ENCODE measurements at regions not wholly inside any gene's neighbourhood (a gene's known extent, or its start where the extent isn't known, plus 50 kb on each side); places are given as distances from the start of the nearest gene placed in this dataset.

- Mint-ChIP-seq H3K27me3 (ENCODE audit: low read depth) (peaks cover 1% of the 10 kb centered on the region), H3K36me3 (no peaks in the 10 kb centered on the region), H3K9me3 (no peaks in the 10 kb centered on the region), H3K27ac (peak overlapping the region; percentile 48), H3K4me3 (no peak overlapping the region), H3K4me1 (peaks cover 15% of the 10 kb centered on the region)
- DNase-seq (ENCODE audit: low spot score in 2 of 2, unreplicated experiment in 2 of 2), result no peak
- TF ChIP-seq CTCF (IDR thresholded peaks at IDR 0.05; ENCODE audit: unreplicated experiment), result no peak
These were observed 105.2 kb downstream of the FAS start for GRCh38 chr10:89095701-89096391.

GRCh38 chr10:89093728-89094127 lies 103.1 kb downstream of the FAS start:
- no peak overlapping the region for H3K4me3 Mint-ChIP-seq
- no peak for TF ChIP-seq CTCF (IDR thresholded peaks at IDR 0.05; ENCODE audit: unreplicated experiment)
- H3K27ac Mint-ChIP-seq, result no peak overlapping the region
- H3K27me3 Mint-ChIP-seq (ENCODE audit: low read depth), result no peaks in the 10 kb centered on the region
- H3K36me3 Mint-ChIP-seq, result no peaks in the 10 kb centered on the region
- peaks cover 15% of the 10 kb centered on the region for H3K4me1 Mint-ChIP-seq
- H3K9me3 Mint-ChIP-seq, result no peaks in the 10 kb centered on the region
- DNase-seq (ENCODE audit: low spot score in 2 of 2, unreplicated experiment in 2 of 2), result no peak

- H3K4me3 Mint-ChIP-seq, result no peak overlapping the region
These were observed 102.4 kb downstream of the FAS start for GRCh38 chr10:89092981-89093380.

GRCh38 chr10:89092439-89092838 lies 101.8 kb downstream of the FAS start:
- H3K4me1 Mint-ChIP-seq, result peaks cover 15% of the 10 kb centered on the region
- no peak overlapping the region for H3K4me3 Mint-ChIP-seq
- no peaks in the 10 kb centered on the region for H3K36me3 Mint-ChIP-seq
- no peak for TF ChIP-seq CTCF (IDR thresholded peaks at IDR 0.05; ENCODE audit: unreplicated experiment)
- no peak overlapping the region for H3K27ac Mint-ChIP-seq
- H3K9me3 Mint-ChIP-seq, result no peaks in the 10 kb centered on the region
- no peaks in the 10 kb centered on the region for H3K27me3 Mint-ChIP-seq (ENCODE audit: low read depth)
- DNase-seq (ENCODE audit: low spot score in 2 of 2, unreplicated experiment in 2 of 2), result no peak

More at GRCh38 chr10:89092981-89093380, 102.4 kb downstream of the FAS start:
- Mint-ChIP-seq H3K9me3 (no peaks in the 10 kb centered on the region), H3K27me3 (ENCODE audit: low read depth) (no peaks in the 10 kb centered on the region), H3K36me3 (no peaks in the 10 kb centered on the region), H3K4me1 (peaks cover 15% of the 10 kb centered on the region), H3K27ac (no peak overlapping the region)
- no peak for TF ChIP-seq CTCF (IDR thresholded peaks at IDR 0.05; ENCODE audit: unreplicated experiment)
- no peak for DNase-seq (ENCODE audit: low spot score in 2 of 2, unreplicated experiment in 2 of 2)

GRCh38 chr10:89091496-89091895 lies 100.9 kb downstream of the FAS start:
- no peaks in the 10 kb centered on the region for H3K27me3 Mint-ChIP-seq (ENCODE audit: low read depth)
- no peak overlapping the region for H3K27ac Mint-ChIP-seq
- H3K4me1 Mint-ChIP-seq, result peaks cover 15% of the 10 kb centered on the region
- H3K9me3 Mint-ChIP-seq, result no peaks in the 10 kb centered on the region
- no peak for DNase-seq (ENCODE audit: low spot score in 2 of 2, unreplicated experiment in 2 of 2)
- TF ChIP-seq CTCF (IDR thresholded peaks at IDR 0.05; ENCODE audit: unreplicated experiment), result no peak
- no peaks in the 10 kb centered on the region for H3K36me3 Mint-ChIP-seq
- H3K4me3 Mint-ChIP-seq, result no peak overlapping the region
